AG10803 (cell line): ENCODE measurements at regions not wholly inside any gene's neighbourhood (a gene's known extent, or its start where the extent isn't known, plus 50 kb on each side); places are given as distances from the start of the nearest gene placed in this dataset.

Experiments used
- DNase-seq: peaks from one replicate; pipeline ENCODE4 v3.0.0; 2010; ENCODE audit warnings: low read depth
- H3K4me3 ChIP-seq: 2 replicates; pipeline ENCODE4 v1.5.1; 2011; ENCODE audit warnings: mild to moderate bottlenecking, low read length, control low read depth
- TF ChIP-seq, protein P1 (sequence below): conservative IDR thresholded peaks from 2 replicates; pipeline ENCODE4 v1.5.1; 2011; ENCODE audit warnings: mild to moderate bottlenecking, low read length, control low read depth, inconsistent platforms

DNA sequence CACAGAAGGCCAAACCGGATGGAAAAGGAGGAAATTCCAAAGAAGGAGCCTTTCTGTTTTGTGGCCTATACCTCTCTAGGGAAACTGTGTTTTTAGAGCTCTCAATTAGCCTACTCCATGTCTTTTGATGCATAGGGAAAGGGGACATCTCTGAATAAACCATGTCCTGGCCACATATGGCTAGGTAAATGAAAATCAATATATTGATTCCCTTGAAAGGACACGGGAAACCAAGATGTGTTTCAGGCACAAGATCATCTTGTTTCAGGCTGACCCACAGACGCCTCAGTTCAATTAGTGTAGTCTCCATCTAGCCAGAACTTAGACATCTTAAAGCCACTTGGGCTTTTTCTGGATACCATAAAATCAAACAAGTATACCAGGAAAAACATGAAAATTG is 363.1 kb downstream of the ENC1 start:
- DNase-seq = no peak
- TF ChIP-seq, protein P1, sequence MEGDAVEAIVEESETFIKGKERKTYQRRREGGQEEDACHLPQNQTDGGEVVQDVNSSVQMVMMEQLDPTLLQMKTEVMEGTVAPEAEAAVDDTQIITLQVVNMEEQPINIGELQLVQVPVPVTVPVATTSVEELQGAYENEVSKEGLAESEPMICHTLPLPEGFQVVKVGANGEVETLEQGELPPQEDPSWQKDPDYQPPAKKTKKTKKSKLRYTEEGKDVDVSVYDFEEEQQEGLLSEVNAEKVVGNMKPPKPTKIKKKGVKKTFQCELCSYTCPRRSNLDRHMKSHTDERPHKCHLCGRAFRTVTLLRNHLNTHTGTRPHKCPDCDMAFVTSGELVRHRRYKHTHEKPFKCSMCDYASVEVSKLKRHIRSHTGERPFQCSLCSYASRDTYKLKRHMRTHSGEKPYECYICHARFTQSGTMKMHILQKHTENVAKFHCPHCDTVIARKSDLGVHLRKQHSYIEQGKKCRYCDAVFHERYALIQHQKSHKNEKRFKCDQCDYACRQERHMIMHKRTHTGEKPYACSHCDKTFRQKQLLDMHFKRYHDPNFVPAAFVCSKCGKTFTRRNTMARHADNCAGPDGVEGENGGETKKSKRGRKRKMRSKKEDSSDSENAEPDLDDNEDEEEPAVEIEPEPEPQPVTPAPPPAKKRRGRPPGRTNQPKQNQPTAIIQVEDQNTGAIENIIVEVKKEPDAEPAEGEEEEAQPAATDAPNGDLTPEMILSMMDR = no peak
- no peak overlapping the region for H3K4me3 ChIP-seq

DNA sequence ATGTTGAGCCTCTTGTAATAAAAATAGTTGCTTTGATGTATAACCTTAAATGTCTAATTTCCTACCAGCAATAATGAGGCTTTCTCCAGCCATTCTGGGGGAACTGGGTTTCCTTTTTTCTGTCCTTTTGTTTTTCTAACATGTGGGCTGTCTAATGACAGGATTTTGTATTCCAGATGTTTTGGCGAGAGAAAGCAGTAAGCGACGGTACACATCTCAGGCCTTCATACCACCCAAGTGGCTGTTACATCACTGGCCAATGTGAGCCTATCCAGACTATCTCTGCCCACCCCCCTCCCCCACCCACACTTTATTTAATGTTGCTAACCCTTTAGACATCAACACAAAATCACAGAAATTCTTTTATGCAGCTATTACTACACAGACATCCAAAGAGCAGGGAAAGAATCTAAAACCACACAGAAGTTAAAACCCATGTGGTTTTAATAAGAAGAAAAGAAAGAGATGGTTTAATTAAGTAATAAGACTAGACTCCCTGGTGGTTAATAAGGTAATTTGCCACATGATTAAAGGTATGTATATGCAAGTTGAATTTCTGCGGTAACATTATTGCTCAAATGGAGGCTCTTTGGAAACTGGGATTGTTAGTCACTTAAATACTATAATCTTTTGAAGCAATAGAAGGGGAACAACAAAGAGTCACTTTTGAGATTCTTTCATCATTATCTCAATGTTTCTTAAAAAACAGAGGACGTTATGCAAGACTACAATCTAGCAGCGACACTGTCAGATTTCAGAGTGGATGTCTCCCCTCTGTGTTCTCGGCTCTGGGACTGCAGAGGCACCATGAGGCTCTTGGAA is 365.1 kb downstream of the ENC1 start:
- TF ChIP-seq, protein P1 = no peak
- no peak overlapping the region for H3K4me3 ChIP-seq
- peak; percentile 95 for DNase-seq

DNA sequence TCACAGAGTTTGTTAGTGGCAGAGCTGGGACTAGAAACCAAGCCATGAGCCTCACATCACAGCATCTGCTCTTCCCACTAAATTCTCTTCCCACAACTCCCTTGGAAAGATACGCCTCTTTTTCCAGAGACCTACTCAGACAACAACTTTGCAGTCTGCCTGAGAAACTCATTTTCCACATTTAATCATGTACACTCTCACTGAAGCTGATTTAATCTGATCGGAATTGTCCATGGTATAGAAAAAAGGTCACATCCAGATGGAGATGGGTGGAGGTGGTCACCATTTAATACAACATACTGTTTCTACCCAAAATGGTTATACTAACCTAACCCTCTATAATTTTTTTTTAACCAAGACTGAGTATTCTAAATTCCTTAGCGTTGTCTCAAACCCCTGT is 366.2 kb downstream of the ENC1 start:
- TF ChIP-seq, protein P1 = no peak
- H3K4me3 ChIP-seq = no peak overlapping the region
- no peak for DNase-seq

DNA sequence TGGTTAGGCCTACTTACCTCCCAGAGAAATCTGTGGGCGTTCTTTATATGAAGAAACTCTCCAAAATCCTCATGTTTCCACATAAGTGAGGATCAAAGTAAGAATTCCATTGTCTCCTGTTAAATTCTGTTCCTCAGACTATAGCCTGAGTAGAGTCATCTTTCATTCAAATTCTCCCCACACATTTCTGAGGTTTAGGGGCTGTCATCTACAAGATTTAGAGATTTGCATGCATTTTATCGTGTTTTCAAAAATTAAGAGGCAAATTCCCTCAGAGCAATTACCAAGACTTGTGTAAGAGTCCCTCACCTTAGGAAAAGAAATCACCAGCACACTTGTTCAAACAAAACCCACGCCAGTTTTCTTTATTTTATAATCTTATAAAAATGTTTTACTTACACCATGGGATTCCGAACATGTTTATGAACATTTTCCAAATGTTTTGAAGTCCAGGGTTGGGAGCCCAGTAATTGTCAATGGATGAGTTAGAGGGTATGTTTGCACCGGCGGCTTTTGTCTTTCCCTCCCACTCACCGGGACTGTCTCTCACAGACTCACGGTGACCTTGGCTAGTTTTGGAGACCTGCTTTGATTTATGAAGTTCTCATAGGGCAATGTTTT is 367.6 kb downstream of the ENC1 start:
- peak; percentile 69 for DNase-seq
- no peak overlapping the region for H3K4me3 ChIP-seq
- TF ChIP-seq, protein P1 = no peak

DNA sequence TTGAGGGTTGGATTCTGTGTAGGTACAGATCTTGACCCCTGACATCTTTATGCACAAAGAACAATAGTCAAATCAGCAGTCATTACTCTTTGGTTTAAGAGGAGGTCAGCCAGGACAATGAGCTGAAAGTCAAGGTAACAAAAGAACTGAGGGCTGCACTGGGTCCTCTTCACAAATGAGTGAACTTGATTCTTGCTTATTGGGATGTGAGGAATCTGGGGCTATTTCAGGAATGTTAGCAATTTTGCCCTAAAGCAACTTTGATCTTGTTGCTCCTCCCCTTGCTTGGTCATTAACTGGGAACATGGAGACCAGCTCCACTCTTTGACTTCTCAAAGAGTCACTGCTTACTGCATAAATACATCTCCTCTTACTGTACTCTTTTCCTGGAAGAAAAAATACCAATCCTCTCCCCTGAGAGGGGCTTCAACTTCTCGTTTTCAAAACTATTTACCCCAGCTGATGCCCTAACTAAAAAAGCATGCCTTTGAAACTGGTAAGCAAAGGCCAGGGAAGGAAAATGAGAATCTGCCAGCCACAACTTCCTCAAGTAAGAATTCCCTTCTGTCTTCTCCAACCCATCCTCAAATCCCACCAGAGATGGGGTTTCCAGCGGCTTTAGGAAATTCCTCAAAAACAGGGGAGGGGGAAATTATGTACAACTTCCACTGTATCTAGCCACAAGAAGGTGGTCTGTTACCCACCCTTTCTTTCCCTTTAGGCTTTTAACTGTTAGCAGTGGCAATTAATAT is 368.3 kb downstream of the ENC1 start:
- no peak overlapping the region for H3K4me3 ChIP-seq
- DNase-seq = peak; percentile 76
- TF ChIP-seq, protein P1 = no peak

DNA sequence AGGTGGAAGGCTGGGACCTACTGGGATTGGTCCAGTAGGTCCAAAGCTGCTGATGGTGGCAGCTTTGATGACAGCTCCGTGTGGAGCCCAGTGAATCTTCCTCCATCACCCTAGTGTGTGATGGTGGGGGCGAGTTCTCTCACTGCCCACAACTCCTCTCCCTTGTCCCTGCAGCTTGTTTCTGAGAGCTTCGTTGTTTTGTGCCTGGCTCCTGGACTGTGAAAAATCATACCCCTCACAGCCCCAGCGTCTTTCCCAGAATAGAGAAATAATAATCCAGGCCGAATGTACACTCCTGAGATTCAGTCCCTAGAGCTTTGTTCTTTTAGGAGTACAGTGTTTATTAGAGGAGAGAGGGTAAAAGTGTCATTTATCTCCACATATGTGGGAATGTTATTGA is 372.2 kb downstream of the ENC1 start:
- no peak overlapping the region for H3K4me3 ChIP-seq
- DNase-seq = no peak
- TF ChIP-seq, protein P1 = no peak
